ENCODE measurements at regions not wholly inside any gene's neighbourhood (a gene's known extent, or its start where the extent isn't known, plus 50 kb on each side); places are given as distances from the start of the nearest gene placed in this dataset.

GRCh38 chr4:38383646-38384121 lies 280.3 kb upstream of the KLF3 start:
- intact Hi-C loops (cut with micrococcal nuclease) = no loop called here
- DNase-seq (no peak), ATAC-seq (no peak)
- Mint-ChIP-seq H3K27ac (no peak overlapping the region), H3K27me3 (no peaks in the 10 kb centered on the region), H3K4me1 (ENCODE audit: low read depth) (peaks cover 15% of the 10 kb centered on the region), H3K36me3 (ENCODE audit: low read depth) (no peaks in the 10 kb centered on the region), H3K9me3 (peaks cover 4% of the 10 kb centered on the region), H3K4me3 (no peak overlapping the region)
- ChIA-PET CTCF (no interaction called here), POLR2A (no interaction called here)
- no peak for TF ChIP-seq CTCF (IDR thresholded peaks at IDR 0.05)

DNA sequence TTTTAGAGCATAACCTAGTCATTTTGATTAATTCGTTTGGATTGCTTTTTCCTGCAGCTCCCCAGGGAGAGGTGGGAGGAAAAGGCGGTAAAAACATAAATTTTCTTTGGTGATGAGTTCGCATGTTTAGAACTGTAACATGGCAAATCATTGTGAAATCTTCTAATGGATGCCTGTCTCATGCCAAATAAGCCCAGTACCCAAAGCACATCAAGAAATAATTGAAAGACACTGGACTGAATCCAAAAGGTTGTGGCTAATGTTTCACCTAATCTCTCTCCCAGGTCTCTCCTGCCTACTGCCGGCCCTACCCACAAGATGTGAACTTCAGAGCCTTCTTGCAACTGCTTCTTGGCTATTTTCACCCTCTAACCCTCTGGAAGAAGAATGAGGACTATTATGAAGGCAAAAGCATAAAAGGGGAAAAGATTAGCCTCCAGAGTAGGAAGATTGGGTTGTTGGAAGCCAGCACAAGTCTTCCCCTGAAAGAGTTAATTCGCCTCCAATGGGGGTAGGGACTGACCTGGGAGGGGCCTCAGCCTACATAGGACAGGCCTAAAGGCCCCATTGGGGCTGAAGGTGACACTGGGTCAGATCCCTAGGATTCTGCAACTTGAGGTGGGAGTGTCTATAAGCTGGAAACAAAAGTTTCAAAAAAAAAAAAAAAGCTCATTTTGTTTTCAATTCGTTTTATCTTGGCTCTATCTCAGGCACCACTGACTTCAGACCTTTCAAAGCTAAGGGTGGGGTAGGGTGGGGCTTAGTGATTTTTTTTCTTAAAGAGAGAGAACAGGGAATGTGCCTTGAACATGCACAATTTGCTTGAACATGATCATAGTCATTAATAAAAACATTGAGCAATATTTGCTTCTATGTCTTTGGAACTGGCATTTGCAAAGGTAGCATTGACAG lies 278.6 kb upstream of the KLF3 start:
- ChIA-PET CTCF (no interaction called here), POLR2A (no interaction called here)
- DNase-seq = no peak
- no peak overlapping the region for H3K4me3 Mint-ChIP-seq
- ATAC-seq = no peak
- no peak for TF ChIP-seq CTCF (IDR thresholded peaks at IDR 0.05)
- H3K27ac Mint-ChIP-seq = no peak overlapping the region
- intact Hi-C loops (cut with micrococcal nuclease) = no loop called here
- no peaks in the 10 kb centered on the region for H3K27me3 Mint-ChIP-seq
- H3K36me3 Mint-ChIP-seq (ENCODE audit: low read depth) = peaks cover 2% of the 10 kb centered on the region
- H3K9me3 Mint-ChIP-seq = peaks cover 10% of the 10 kb centered on the region
- peaks cover 17% of the 10 kb centered on the region for H3K4me1 Mint-ChIP-seq (ENCODE audit: low read depth)

GRCh38 chr4:38386005-38386551 lies 277.9 kb upstream of the KLF3 start:
- no peak overlapping the region for H3K27ac Mint-ChIP-seq

DNA sequence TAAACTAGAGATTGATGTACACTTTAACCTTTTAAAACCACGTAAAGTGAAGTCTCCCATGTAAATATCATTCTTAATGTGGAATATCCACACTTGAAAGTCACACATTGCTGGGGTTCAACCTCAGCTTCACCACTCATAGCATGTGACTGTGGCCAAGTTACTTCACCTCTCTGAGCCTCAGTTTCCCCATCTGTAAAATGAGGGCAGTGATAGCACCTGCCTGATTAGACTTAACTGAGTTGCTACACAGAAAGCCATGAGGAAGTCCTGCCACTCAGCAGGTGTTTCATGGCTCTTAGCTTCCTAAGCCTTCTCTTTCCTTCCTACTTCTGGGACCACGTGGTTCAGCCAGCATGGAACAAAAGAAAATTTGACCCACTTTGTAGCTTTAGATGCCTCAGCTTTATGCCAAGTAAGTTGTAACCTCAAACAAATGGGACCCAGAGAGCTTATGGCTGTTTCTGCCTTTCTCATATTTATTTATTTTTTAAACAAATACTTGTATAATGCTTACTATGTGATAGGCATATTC lies 277.3 kb upstream of the KLF3 start:
- Mint-ChIP-seq H3K27ac (no peak overlapping the region), H3K27me3 (no peaks in the 10 kb centered on the region), H3K9me3 (peaks cover 14% of the 10 kb centered on the region), H3K4me3 (no peak overlapping the region), H3K4me1 (ENCODE audit: low read depth) (peaks cover 17% of the 10 kb centered on the region), H3K36me3 (ENCODE audit: low read depth) (peaks cover 7% of the 10 kb centered on the region)
- ATAC-seq (no peak), DNase-seq (no peak)
- intact Hi-C loops (cut with micrococcal nuclease) = no loop called here
- CTCF ChIA-PET = interaction anchor here (0.7 kb wide), 1 partner anchor 9 kb away, joined by 3 read pairs; no protein-coding TSS in a partner anchor
- TF ChIP-seq CTCF (IDR thresholded peaks at IDR 0.05) = no peak
- POLR2A ChIA-PET = no interaction called here

More at GRCh38 chr4:38386005-38386551, 277.9 kb upstream of the KLF3 start:
- Mint-ChIP-seq H3K9me3 (peaks cover 10% of the 10 kb centered on the region), H3K27me3 (no peaks in the 10 kb centered on the region), H3K4me1 (ENCODE audit: low read depth) (peaks cover 17% of the 10 kb centered on the region), H3K4me3 (no peak overlapping the region), H3K36me3 (ENCODE audit: low read depth) (peaks cover 2% of the 10 kb centered on the region)
- ChIA-PET CTCF (no interaction called here), POLR2A (no interaction called here)
- ATAC-seq (no peak), DNase-seq (no peak)
- intact Hi-C loops (cut with micrococcal nuclease) = no loop called here
- TF ChIP-seq CTCF (IDR thresholded peaks at IDR 0.05) = no peak

GRCh38 chr4:38387348-38387747 lies 276.7 kb upstream of the KLF3 start:
- Mint-ChIP-seq H3K27me3 (no peaks in the 10 kb centered on the region), H3K4me1 (ENCODE audit: low read depth) (peaks cover 17% of the 10 kb centered on the region), H3K4me3 (no peak overlapping the region), H3K36me3 (ENCODE audit: low read depth) (peaks cover 10% of the 10 kb centered on the region), H3K9me3 (peaks cover 21% of the 10 kb centered on the region), H3K27ac (no peak overlapping the region)
- intact Hi-C loops (cut with micrococcal nuclease) = no loop called here
- TF ChIP-seq CTCF (IDR thresholded peaks at IDR 0.05) = no peak
- ChIA-PET POLR2A (no interaction called here), CTCF (interaction anchor here (0.7 kb wide), 1 partner anchor 9 kb away, joined by 3 read pairs; no protein-coding TSS in a partner anchor)
- DNase-seq (no peak), ATAC-seq (no peak)

Measured in activated CD8-positive, alpha-beta T cell treated with anti-CD3 and anti-CD28 coated beads for 36 hours (primary cell).